ENCODE measurements at regions not wholly inside any gene's neighbourhood (a gene's known extent, or its start where the extent isn't known, plus 50 kb on each side); places are given as distances from the start of the nearest gene placed in this dataset.
"Not testable (repeated sequence)": the region's sequence is repeated elsewhere in the genome, so short reads cannot be mapped to it uniquely, and the experiment has no call there.

GRCh38 chr1:72412286-72412685 lies 129.9 kb upstream of the NEGR1 start:
- no peak for DNase-seq

DNA sequence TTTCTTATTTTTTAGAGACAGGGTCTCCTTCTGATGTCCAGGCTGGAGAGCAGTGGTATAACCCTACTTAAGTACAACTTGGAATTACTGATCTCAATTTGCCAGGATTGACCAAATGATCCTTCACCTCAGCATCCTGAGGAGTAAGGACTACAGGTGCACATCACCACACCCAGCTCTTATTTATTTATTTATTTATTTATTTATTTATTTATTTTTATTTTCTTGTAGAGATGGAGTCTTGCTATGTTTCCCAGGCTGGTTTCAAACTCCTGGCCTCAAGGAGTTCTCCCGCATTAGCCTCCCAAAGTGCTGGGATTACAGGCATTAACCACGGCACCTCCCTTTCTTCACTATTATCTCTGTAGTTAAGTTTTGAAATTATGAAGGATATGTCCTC lies 117.5 kb upstream of the NEGR1 start:
- Mint-ChIP-seq H3K27me3 (no peaks in the 10 kb centered on the region), H3K4me3 (no peak overlapping the region), H3K4me1 (peaks cover 0 to under 1% (median 0%) of the 10 kb centered on the region in 3 donors), H3K9me3 (peaks cover 0 to 3% (median 0%) of the 10 kb centered on the region in 7 donors), H3K27ac (no peak overlapping the region), H3K36me3 (no peaks in the 10 kb centered on the region)
- DNase-seq (no peak), ATAC-seq (ENCODE audit: low read depth in 2 of 2) (no peak)

More at GRCh38 chr1:72412286-72412685, 129.9 kb upstream of the NEGR1 start:
- no peaks in the 10 kb centered on the region for H3K27me3 Mint-ChIP-seq
- no peaks in the 10 kb centered on the region for H3K36me3 Mint-ChIP-seq
- H3K4me1 Mint-ChIP-seq, result no peaks in the 10 kb centered on the region
- ATAC-seq (ENCODE audit: low read depth in 2 of 2), result no peak
- peaks cover 0 to 5% (median 0%) of the 10 kb centered on the region in 7 donors for H3K9me3 Mint-ChIP-seq
- H3K27ac Mint-ChIP-seq, result no peak overlapping the region
- H3K4me3 Mint-ChIP-seq, result no peak overlapping the region

- H3K27me3 Mint-ChIP-seq, result no peaks in the 10 kb centered on the region
- DNase-seq (no peak), ATAC-seq (ENCODE audit: low read depth in 2 of 2) (no peak)
- no peak overlapping the region for H3K27ac Mint-ChIP-seq
- peaks cover 0 to 3% (median 0%) of the 10 kb centered on the region in 7 donors for H3K9me3 Mint-ChIP-seq
- peaks cover 0 to 5% (median 0%) of the 10 kb centered on the region in 3 donors for H3K4me1 Mint-ChIP-seq
- H3K4me3 Mint-ChIP-seq, result no peak overlapping the region
- H3K36me3 Mint-ChIP-seq, result no peaks in the 10 kb centered on the region
Measured at GRCh38 chr1:72397786-72398185, 115.4 kb upstream of the NEGR1 start.

DNA sequence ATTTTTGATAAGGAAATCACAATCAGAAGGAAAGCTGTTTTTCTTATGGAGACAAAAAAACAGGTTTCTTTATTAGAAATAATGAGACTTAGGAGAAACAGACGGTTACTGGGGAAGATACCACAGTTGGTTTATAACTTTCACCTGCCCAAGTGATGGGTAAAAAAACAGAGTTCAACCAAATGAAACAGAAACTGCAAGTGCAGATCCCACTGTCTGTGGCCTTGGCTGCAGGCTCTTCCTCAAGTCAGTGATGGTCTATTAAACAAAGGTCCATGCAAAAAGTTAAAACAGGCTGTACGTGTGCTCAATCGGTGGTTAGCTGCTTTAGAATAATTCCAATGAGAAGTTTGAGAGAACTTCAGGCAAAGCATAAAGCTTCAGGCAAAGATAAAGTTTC lies 112.1 kb upstream of the NEGR1 start:
- no peaks in the 10 kb centered on the region for H3K27me3 Mint-ChIP-seq
- H3K4me3 Mint-ChIP-seq, result no peak overlapping the region
- no peaks in the 10 kb centered on the region for H3K36me3 Mint-ChIP-seq
- peak overlapping the region in 2 of 6 donors; percentile 36 to 56 for H3K27ac Mint-ChIP-seq
- no peak for ATAC-seq (ENCODE audit: low read depth in 2 of 2)
- peaks cover 0 to 4% (median 0%) of the 10 kb centered on the region in 7 donors for H3K9me3 Mint-ChIP-seq
- no peak for DNase-seq
- peaks cover 0 to 5% (median 0%) of the 10 kb centered on the region in 3 donors for H3K4me1 Mint-ChIP-seq

DNA sequence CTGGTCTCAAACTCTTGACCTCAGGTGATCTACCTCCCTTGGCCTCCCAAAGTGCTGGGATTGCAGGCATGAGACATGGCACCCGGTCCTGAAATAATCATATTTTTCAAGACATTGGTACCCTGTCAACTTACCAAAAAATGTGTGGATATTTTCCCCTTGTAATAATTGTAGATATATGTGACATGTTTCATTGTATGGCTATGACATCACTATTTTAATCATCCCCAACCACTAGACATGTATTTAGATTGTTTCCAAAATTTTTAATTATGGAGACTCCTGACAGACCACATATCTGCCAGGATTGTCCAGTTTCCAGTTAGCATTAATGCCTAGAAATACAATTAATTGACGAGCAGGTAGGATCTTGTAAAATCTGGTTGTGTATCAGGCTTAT lies 96.7 kb upstream of the NEGR1 start:
- Mint-ChIP-seq H3K4me1 (no peaks in the 10 kb centered on the region), H3K27ac (no peak overlapping the region), H3K27me3 (no peaks in the 10 kb centered on the region), H3K36me3 (no peaks in the 10 kb centered on the region), H3K9me3 (no peaks in the 10 kb centered on the region), H3K4me3 (no peak overlapping the region)
- DNase-seq (no peak), ATAC-seq (ENCODE audit: low read depth in 2 of 2) (no peak)

DNA sequence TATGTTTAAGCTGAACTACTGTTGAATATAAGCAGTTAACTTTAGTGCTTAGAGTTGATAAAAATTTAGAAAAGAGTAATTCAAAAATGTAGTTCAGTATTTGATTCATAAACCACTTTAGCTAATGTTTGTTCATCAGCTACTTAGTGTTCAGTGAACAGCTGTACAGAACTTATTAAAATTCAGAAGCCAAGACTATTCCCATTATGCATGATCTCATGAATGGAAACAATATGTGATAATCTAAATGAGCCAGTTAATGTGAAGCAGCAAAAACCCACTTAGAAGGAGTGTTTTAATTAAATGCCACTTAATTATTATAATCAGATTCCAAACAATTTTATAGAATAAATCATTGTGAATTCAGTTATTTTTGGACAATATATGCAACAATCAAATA lies 92.9 kb upstream of the NEGR1 start:
- Mint-ChIP-seq H3K27me3 (no peaks in the 10 kb centered on the region), H3K4me3 (no peak overlapping the region), H3K27ac (no peak overlapping the region), H3K9me3 (peaks cover 0 to 3% (median 0%) of the 10 kb centered on the region in 7 donors), H3K4me1 (peaks cover 2 to 3% (median 2%) of the 10 kb centered on the region in 3 donors), H3K36me3 (no peaks in the 10 kb centered on the region)
- no peak for ATAC-seq (ENCODE audit: low read depth in 2 of 2)
- DNase-seq, result no peak

DNA sequence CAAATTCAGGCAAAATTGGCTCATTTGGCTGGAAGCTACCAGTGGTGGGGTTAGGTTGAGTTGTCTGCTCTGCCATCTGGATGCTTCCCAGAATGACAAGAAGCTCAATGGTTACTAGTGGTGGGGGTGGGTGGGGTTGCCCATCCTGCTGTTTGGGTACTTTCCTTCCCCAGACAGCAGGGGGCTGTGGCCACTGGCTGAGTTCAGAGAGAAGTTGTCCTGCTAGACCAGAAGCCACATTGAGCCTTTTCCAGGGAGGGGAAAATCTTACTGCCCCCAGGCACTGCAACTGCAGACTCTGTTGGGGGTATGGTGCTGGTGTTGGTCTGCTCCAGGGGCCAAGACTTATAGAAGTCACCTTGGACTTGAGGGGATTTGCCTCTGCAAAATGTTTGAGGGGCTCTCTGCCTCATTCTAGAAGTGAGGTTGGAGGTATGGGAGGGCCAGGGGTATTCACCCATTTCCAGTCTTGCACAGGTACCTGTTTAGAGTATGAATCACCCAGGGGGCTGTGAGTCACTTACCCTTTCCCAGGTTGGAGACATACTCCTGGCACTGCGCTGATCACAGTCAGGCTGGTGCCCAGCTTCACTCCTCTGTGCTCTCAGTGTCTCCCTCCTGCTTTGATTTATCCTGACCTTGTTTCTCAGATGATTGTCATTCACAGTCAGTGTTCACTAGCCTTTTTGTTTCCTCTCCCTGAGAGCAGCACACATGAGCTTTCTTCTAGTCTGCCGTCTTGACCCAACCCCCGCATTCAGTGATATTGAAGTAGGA lies 89.1 kb upstream of the NEGR1 start:
- Mint-ChIP-seq H3K4me3 (no peak overlapping the region), H3K27me3 (no peaks in the 10 kb centered on the region), H3K4me1 (peaks cover 5 to 14% (median 11%) of the 10 kb centered on the region in 3 donors), H3K36me3 (no peaks in the 10 kb centered on the region), H3K9me3 (peaks cover 0 to 4% (median 0%) of the 10 kb centered on the region in 7 donors), H3K27ac (no peak overlapping the region)
- ATAC-seq (ENCODE audit: low read depth in 2 of 2) (no peak), DNase-seq (no peak)

GRCh38 chr1:72370836-72371235 lies 88.5 kb upstream of the NEGR1 start:
- H3K9me3 Mint-ChIP-seq; DNase-seq; H3K4me3 Mint-ChIP-seq; ATAC-seq (ENCODE audit: low read depth in 2 of 2); H3K27me3 Mint-ChIP-seq; H3K36me3 Mint-ChIP-seq; H3K27ac Mint-ChIP-seq: not testable (repeated sequence)
- H3K4me1 Mint-ChIP-seq, result peaks cover 5 to 14% (median 11%) of the 10 kb centered on the region in 3 donors

DNA sequence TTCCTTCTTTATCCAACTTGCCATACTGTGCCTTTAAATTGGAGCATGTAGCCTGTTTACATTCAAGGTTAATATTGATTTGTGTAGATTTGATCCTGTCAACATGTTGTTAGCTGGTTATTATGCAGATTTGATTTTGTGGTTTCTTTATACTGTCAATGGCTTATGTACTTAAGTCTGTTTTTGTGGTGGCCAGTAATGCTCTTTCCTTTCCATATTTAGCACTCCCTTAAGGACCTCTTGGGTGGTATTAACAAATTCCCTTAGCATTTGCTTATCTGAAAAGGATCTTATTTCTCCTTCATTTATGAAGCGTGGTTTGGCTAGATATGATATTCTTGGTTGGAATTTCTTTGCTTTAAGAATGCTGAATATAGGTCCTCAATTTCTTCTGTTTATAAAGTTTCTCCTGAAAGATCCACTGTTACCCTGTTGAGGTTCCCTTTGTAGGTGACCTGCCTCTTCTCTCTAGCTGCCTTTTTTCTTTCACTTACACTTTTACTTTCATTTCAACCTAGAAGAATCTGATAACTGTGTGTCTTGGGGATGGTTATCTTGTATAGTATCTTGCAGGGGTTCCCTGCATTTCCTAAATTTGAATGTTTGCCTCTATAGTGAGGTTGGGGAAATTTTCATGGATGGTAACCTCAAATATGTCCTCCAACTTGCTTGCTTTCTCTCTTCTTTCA lies 86.9 kb upstream of the NEGR1 start:
- ATAC-seq (ENCODE audit: low read depth in 2 of 2) (peak in 1 of 2 donors; percentile 41), DNase-seq (no peak)
- Mint-ChIP-seq H3K4me3 (no peak overlapping the region), H3K4me1 (peaks cover 5 to 14% (median 11%) of the 10 kb centered on the region in 3 donors), H3K27me3 (no peaks in the 10 kb centered on the region), H3K36me3 (no peaks in the 10 kb centered on the region), H3K27ac (peak overlapping the region in 1 of 6 donors; percentile 2), H3K9me3 (peaks cover 0 to 4% (median 0%) of the 10 kb centered on the region in 7 donors)

DNA sequence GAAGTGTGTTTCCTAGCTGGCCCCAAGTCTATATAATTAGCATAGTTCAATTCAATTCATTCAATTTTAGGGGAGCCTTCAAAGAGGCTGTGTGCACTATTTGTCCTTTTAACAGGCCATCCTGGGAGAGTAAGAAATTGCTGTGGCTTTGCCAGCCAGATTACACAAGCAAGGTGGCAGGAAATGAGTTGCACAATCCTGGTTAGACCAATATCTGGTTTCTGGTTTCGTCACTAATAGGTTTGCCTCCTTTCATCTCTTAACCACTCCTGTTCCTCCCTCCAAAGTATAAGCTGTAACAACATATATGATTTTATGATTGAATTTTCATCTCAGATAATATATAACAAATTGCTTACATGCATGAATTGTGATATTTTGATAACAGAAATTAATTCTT lies 84.1 kb upstream of the NEGR1 start:
- DNase-seq (no peak), ATAC-seq (ENCODE audit: low read depth in 2 of 2) (no peak)
- no peaks in the 10 kb centered on the region for H3K36me3 Mint-ChIP-seq
- no peak overlapping the region for H3K27ac Mint-ChIP-seq
- peaks cover 0 to 4% (median 0%) of the 10 kb centered on the region in 7 donors for H3K9me3 Mint-ChIP-seq
- no peak overlapping the region for H3K4me3 Mint-ChIP-seq
- peaks cover 5 to 14% (median 11%) of the 10 kb centered on the region in 3 donors for H3K4me1 Mint-ChIP-seq
- H3K27me3 Mint-ChIP-seq, result no peaks in the 10 kb centered on the region

DNA sequence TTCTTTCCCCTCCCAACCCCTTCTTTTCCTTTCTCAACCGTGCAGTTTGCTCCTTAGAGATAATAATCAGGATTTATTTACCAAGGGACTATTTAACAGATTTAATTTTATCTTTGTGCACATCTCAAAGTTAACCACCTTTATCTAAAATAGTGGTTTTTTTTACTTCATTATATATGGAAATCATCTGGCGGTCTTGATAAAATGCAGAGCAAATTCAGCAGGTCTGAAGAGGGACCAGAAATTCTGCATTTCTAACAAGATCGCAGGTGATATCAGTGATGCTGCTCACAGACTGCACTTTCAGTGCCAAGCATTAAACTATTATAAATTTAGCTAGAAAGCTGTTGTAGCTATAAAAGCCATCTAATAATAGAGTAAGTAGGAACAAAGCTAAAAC lies 83.4 kb upstream of the NEGR1 start:
- Mint-ChIP-seq H3K4me3 (no peak overlapping the region), H3K36me3 (no peaks in the 10 kb centered on the region)
- ATAC-seq (ENCODE audit: low read depth in 2 of 2), result no peak

DNA sequence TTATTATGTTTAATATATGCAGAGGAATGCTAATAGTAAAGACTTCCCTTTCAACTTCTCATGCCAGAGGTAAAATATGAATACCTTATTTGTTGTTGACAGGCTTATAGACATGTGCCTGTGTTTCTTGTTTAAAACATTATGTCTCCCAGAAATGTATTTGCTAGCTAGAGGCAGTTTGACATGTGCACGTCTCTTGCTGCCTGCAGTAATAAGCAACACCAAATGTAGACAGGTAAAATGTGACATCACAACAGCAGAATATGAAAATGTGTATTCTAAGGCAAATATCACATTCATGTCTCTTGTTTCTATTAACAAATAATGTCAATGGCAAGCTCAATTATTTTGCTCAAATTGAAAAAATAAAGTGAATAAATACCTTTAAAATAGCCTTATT lies 80.2 kb upstream of the NEGR1 start:
- no peak overlapping the region for H3K4me3 Mint-ChIP-seq
- no peaks in the 10 kb centered on the region for H3K36me3 Mint-ChIP-seq
- ATAC-seq (ENCODE audit: low read depth in 2 of 2), result no peak
- H3K27me3 Mint-ChIP-seq, result no peaks in the 10 kb centered on the region
- no peaks in the 10 kb centered on the region for H3K9me3 Mint-ChIP-seq
- H3K27ac Mint-ChIP-seq, result no peak overlapping the region
- H3K4me1 Mint-ChIP-seq, result no peaks in the 10 kb centered on the region
- no peak for DNase-seq

More for the DNA sequence above, 83.4 kb upstream of the NEGR1 start:
- Mint-ChIP-seq H3K27me3 (no peaks in the 10 kb centered on the region), H3K4me1 (peaks cover 5 to 14% (median 11%) of the 10 kb centered on the region in 3 donors), H3K9me3 (peaks cover 0 to 4% (median 0%) of the 10 kb centered on the region in 7 donors), H3K27ac (no peak overlapping the region)
- no peak for DNase-seq

GRCh38 chr1:72357411-72357810 lies 75.1 kb upstream of the NEGR1 start:
- Mint-ChIP-seq H3K4me1 (no peaks in the 10 kb centered on the region), H3K36me3 (no peaks in the 10 kb centered on the region), H3K9me3 (no peaks in the 10 kb centered on the region), H3K27me3 (no peaks in the 10 kb centered on the region), H3K4me3 (no peak overlapping the region), H3K27ac (no peak overlapping the region)
- ATAC-seq (ENCODE audit: low read depth in 2 of 2) (no peak), DNase-seq (no peak)

DNA sequence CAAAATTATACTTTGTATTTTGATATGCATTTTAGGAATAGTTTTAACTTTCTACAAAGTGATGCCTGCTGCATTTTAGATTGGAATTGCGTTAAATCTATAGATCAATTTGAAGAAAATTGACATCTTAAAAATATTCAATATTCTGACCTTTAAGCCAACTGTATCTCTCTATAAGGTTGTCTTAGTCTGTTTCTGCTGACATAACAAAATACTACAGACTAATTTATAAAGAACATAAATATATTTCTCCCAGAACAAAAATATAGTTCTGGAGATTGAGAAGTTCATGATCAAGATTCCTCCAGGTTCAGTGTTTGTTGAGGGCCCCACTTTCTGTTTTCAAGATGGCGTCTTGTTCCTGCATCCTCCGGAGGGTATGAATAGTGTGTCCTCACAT lies 73.6 kb upstream of the NEGR1 start:
- DNase-seq (no peak), ATAC-seq (ENCODE audit: low read depth in 2 of 2) (no peak)
- Mint-ChIP-seq H3K27ac (no peak overlapping the region), H3K4me1 (no peaks in the 10 kb centered on the region), H3K4me3 (no peak overlapping the region), H3K27me3 (no peaks in the 10 kb centered on the region), H3K36me3 (no peaks in the 10 kb centered on the region), H3K9me3 (no peaks in the 10 kb centered on the region)

Measured in naive B cell (primary cell).